ENCODE measurements at regions not wholly inside any gene's neighbourhood (a gene's known extent, or its start where the extent isn't known, plus 50 kb on each side); places are given as distances from the start of the nearest gene placed in this dataset.
"Not testable (repeated sequence)": the region's sequence is repeated elsewhere in the genome, so short reads cannot be mapped to it uniquely, and the experiment has no call there.

- DNase-seq: no peak
Observed at GRCh38 chr5:39721394-39721793, 296.6 kb upstream of the DAB2 start.

- DNase-seq: no peak
Observed at GRCh38 chr5:39720136-39720535, 295.4 kb upstream of the DAB2 start.

- DNase-seq: no peak
Observed at GRCh38 chr5:39717176-39717897, 292.6 kb upstream of the DAB2 start.

GRCh38 chr5:39716532-39717028 is 291.8 kb upstream of the DAB2 start:
- peak; percentile 54 to 76 for DNase-seq

- peak; percentile 50 to 64 for DNase-seq
Observed at GRCh38 chr5:39714036-39714698, 289.4 kb upstream of the DAB2 start.

- peak in 1 of 2 experiments; percentile 21 for DNase-seq
Observed at GRCh38 chr5:39713250-39713916, 288.6 kb upstream of the DAB2 start.

- no peak for DNase-seq
Observed at GRCh38 chr5:39712316-39713249, 287.8 kb upstream of the DAB2 start.

- DNase-seq: no peak
Observed at GRCh38 chr5:39711821-39712220, 287.0 kb upstream of the DAB2 start.

GRCh38 chr5:39709032-39709431 is 284.3 kb upstream of the DAB2 start:
- no peak for DNase-seq

GRCh38 chr5:39702928-39703327 is 278.1 kb upstream of the DAB2 start:
- no peak for DNase-seq

GRCh38 chr5:39700523-39700922 is 275.7 kb upstream of the DAB2 start:
- DNase-seq: peak; percentile 4 to 39

- DNase-seq: no peak
Observed at GRCh38 chr5:39698838-39699560, 274.2 kb upstream of the DAB2 start.

- DNase-seq: no peak
Observed at GRCh38 chr5:39697881-39698280, 273.1 kb upstream of the DAB2 start.

GRCh38 chr5:39696672-39697398 is 272.1 kb upstream of the DAB2 start:
- DNase-seq: no peak

- DNase-seq: peak in 1 of 2 experiments; percentile 11
Observed at GRCh38 chr5:39691993-39692392, 267.2 kb upstream of the DAB2 start.

- DNase-seq: no peak
Observed at GRCh38 chr5:39691136-39691535, 266.4 kb upstream of the DAB2 start.

- no peak for DNase-seq
Observed at GRCh38 chr5:39689919-39690318, 265.1 kb upstream of the DAB2 start.

- DNase-seq: not testable (repeated sequence)
Observed at GRCh38 chr5:39687924-39688323, 263.1 kb upstream of the DAB2 start.

- DNase-seq: no peak
Observed at GRCh38 chr5:39680213-39680612, 255.4 kb upstream of the DAB2 start.

- DNase-seq: no peak
Observed at GRCh38 chr5:39678534-39678933, 253.8 kb upstream of the DAB2 start.

- DNase-seq: no peak
Observed at GRCh38 chr5:39675676-39676075, 250.9 kb upstream of the DAB2 start.

Data from Kasumi-1 (cell line).